ENCODE measurements at regions not wholly inside any gene's neighbourhood (a gene's known extent, or its start where the extent isn't known, plus 50 kb on each side); places are given as distances from the start of the nearest gene placed in this dataset.
"Not testable (repeated sequence)": the region's sequence is repeated elsewhere in the genome, so short reads cannot be mapped to it uniquely, and the experiment has no call there.

- H3K4me1 ChIP-seq (ENCODE audit: insufficient read depth, low read length): no peaks in the 10 kb centered on the region
- H3K36me3 ChIP-seq (ENCODE audit: insufficient read depth, low read length): no peaks in the 10 kb centered on the region
- H3K9me3 ChIP-seq (ENCODE audit: control insufficient read depth, insufficient read depth, low read length): no peaks in the 10 kb centered on the region
- H3K9ac ChIP-seq (ENCODE audit: low read depth, low read length): no peak overlapping the region
Observed at GRCh38 chr4:149910604-149911350, 95.1 kb upstream of the IQCM start.

DNA sequence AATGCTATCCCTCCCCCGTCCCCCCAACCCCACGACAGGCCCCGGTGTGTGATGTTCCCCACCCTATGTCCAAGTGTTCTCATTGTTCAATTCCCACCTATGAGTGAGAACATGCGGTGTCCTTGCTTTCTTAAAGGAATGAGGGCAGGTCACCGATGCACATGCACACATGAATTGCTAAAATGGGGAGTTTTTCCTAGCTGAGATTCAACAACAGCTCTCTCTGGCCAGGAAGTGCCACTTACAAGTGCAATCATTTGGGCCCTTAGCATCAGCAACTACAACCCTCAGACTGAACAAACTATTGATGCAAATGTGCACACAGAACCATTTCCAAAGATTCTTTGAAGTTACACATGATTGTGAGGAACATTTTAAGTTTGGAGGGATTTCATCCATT, 95.7 kb upstream of the IQCM start:
- Histone ChIP-seq H3K9me3 (ENCODE audit: control insufficient read depth, insufficient read depth, low read length) (no peaks in the 10 kb centered on the region), H3K36me3 (ENCODE audit: insufficient read depth, low read length) (no peaks in the 10 kb centered on the region), H3K9ac (ENCODE audit: low read depth, low read length) (no peak overlapping the region), H3K4me1 (ENCODE audit: insufficient read depth, low read length) (no peaks in the 10 kb centered on the region)

DNA sequence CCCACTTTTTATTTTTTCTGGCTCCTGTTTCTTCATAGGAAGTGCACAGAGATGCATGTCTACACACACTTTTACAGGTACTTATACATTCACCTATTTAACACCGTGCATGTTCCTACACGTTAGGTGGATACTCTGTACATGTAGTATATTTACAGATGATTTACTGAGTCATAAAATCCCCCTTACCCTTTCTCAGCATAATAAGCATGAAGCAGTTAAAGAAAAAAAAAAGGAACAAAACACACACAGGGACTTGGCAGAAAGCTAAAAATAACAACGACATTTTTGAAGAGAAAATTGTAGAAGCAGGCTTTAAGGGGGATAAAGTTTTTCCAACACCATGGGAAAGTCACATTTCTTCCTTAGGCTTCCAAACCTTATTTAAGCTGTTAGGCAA, 96.4 kb upstream of the IQCM start:
- Histone ChIP-seq H3K4me1 (ENCODE audit: insufficient read depth, low read length) (no peaks in the 10 kb centered on the region), H3K9me3 (ENCODE audit: control insufficient read depth, insufficient read depth, low read length) (no peaks in the 10 kb centered on the region), H3K36me3 (ENCODE audit: insufficient read depth, low read length) (no peaks in the 10 kb centered on the region), H3K9ac (ENCODE audit: low read depth, low read length) (no peak overlapping the region)

DNA sequence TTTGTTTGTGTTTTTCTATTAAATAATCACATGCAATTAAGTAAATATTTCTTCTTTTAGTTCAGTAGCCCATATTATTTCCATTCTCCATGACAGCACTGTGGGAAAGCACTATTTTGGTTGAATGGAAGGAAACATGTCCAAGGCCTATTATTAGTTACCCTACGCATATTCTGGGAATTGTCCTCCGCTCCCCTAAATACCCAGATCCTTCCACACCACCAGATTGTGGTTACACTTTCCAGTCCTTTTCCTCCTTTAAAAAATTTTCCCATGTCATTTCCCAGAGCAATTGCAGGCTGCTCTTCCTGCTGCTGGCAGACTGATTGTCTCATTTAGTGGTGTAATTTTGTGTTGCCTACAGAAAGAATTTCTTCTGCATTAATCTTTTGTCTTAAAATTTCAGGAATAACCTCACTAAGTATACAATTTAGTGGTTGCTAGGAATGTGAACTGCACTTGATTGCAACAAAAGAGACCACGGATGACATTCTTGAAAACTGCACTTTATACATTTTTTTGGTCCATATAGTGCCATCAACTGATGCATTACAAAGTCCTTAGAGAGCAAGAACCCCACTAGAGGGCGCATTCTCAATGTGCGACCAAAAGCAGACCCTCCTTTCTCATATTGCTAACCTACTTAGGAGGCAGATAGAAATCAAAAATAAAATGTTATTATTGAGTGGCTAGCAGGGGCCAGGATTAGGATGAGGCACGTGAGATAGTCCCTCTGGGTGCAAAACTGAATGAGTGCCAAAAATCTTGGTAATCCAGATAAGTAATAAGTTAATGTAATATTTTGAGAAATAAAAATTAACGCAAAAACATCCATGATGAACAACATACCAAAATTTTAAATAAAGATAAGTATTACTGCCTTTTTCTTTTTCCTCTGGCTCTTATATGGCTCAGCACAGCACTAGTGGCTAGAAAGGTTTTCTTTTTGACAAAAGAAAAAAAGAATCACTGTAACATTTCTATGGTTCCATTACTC, 98.8 kb upstream of the IQCM start:
- H3K36me3 ChIP-seq (ENCODE audit: insufficient read depth, low read length): no peaks in the 10 kb centered on the region
- H3K9ac ChIP-seq (ENCODE audit: low read depth, low read length): no peak overlapping the region

DNA sequence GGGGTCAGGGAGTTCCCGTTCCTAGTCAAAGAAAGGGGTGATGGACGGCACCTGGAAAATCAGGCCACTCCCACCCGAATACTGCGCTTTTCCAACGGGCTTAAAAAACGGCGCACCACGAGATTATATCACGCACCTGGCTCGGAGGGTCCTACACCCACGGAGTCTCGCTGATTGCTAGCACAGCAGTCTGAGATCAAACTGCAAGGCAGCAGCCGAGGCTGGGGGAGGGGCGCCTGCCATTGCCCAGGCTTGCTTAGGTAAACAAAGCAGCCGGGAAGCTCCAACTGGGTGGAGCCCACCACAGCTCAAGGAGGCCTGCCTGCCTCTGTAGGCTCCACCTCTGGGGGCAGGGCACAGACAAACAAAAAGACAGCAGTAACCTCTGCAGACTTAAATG, 100.1 kb upstream of the IQCM start:
- H3K9me3 ChIP-seq (ENCODE audit: control insufficient read depth, insufficient read depth, low read length); H3K4me1 ChIP-seq (ENCODE audit: insufficient read depth, low read length); H3K36me3 ChIP-seq (ENCODE audit: insufficient read depth, low read length): not testable (repeated sequence)
- peak overlapping the region; percentile 34; the same call in 1 of the 2 replicates for H3K9ac ChIP-seq (ENCODE audit: low read depth, low read length)

More for the DNA sequence above, 98.8 kb upstream of the IQCM start:
- Histone ChIP-seq H3K9me3 (ENCODE audit: control insufficient read depth, insufficient read depth, low read length) (no peaks in the 10 kb centered on the region), H3K4me1 (ENCODE audit: insufficient read depth, low read length) (no peaks in the 10 kb centered on the region)

GRCh38 chr4:149923736-149924135, 108.1 kb upstream of the IQCM start:
- Histone ChIP-seq H3K9ac (ENCODE audit: low read depth, low read length) (no peak overlapping the region), H3K36me3 (ENCODE audit: insufficient read depth, low read length) (no peaks in the 10 kb centered on the region), H3K4me1 (ENCODE audit: insufficient read depth, low read length) (no peaks in the 10 kb centered on the region), H3K9me3 (ENCODE audit: control insufficient read depth, insufficient read depth, low read length) (no peaks in the 10 kb centered on the region)

GRCh38 chr4:149927514-149927913, 111.9 kb upstream of the IQCM start:
- H3K9ac ChIP-seq (ENCODE audit: low read depth, low read length): no peak overlapping the region
- no peaks in the 10 kb centered on the region for H3K36me3 ChIP-seq (ENCODE audit: insufficient read depth, low read length)
- H3K4me1 ChIP-seq (ENCODE audit: insufficient read depth, low read length): no peaks in the 10 kb centered on the region
- H3K9me3 ChIP-seq (ENCODE audit: control insufficient read depth, insufficient read depth, low read length): no peaks in the 10 kb centered on the region

DNA sequence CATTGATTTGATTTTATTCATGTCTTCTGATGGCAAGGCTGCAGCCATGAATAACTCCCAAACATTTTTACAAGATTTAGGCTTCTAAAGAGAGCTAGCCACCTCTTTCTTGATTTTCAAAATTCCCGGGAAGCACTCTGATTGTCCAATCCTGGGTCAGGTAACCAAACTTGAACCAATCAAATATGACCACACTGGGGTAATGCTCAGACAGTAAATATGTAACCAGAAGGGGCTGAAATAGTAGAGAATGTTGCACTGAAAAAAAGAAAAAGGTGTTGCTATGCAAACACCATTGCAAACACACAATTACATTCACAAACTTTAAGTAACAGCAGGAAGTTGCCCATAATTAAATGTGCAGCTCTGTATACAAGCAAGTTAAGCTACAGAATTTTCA, 112.9 kb upstream of the IQCM start:
- H3K36me3 ChIP-seq (ENCODE audit: insufficient read depth, low read length): no peaks in the 10 kb centered on the region

GRCh38 chr4:149931431-149931830, 115.8 kb upstream of the IQCM start:
- Histone ChIP-seq H3K9ac (ENCODE audit: low read depth, low read length) (no peak overlapping the region), H3K9me3 (ENCODE audit: control insufficient read depth, insufficient read depth, low read length) (no peaks in the 10 kb centered on the region), H3K4me1 (ENCODE audit: insufficient read depth, low read length) (no peaks in the 10 kb centered on the region), H3K36me3 (ENCODE audit: insufficient read depth, low read length) (no peaks in the 10 kb centered on the region)

More for the DNA sequence above, 112.9 kb upstream of the IQCM start:
- Histone ChIP-seq H3K9me3 (ENCODE audit: control insufficient read depth, insufficient read depth, low read length) (no peaks in the 10 kb centered on the region), H3K4me1 (ENCODE audit: insufficient read depth, low read length) (no peaks in the 10 kb centered on the region), H3K9ac (ENCODE audit: low read depth, low read length) (no peak overlapping the region)

GRCh38 chr4:149932188-149932587, 116.5 kb upstream of the IQCM start:
- no peak overlapping the region for H3K9ac ChIP-seq (ENCODE audit: low read depth, low read length)
- H3K9me3 ChIP-seq (ENCODE audit: control insufficient read depth, insufficient read depth, low read length): no peaks in the 10 kb centered on the region
- no peaks in the 10 kb centered on the region for H3K36me3 ChIP-seq (ENCODE audit: insufficient read depth, low read length)
- no peaks in the 10 kb centered on the region for H3K4me1 ChIP-seq (ENCODE audit: insufficient read depth, low read length)

DNA sequence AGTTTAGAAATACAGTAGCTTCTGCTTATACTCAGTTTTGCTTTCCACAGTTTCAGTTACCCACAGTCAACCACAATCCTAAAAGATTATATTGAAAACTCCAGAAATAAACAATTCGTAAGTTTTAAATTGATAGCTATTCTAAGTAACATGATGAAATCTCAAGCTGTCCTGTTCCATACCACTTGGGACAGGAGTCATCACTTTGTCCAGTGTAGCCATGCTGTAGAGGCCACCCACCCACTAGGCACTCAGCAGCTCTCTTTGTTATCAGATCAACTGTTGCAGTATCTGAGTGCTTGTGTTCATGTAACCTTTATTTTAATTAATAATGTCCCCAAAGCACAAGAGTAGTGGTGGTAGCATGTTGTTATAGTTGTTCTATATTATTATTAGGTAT, 117.5 kb upstream of the IQCM start:
- no peak overlapping the region for H3K9ac ChIP-seq (ENCODE audit: low read depth, low read length)
- no peaks in the 10 kb centered on the region for H3K4me1 ChIP-seq (ENCODE audit: insufficient read depth, low read length)
- no peaks in the 10 kb centered on the region for H3K36me3 ChIP-seq (ENCODE audit: insufficient read depth, low read length)
- no peaks in the 10 kb centered on the region for H3K9me3 ChIP-seq (ENCODE audit: control insufficient read depth, insufficient read depth, low read length)

- Histone ChIP-seq H3K9me3 (ENCODE audit: control insufficient read depth, insufficient read depth, low read length) (no peaks in the 10 kb centered on the region), H3K36me3 (ENCODE audit: insufficient read depth, low read length) (no peaks in the 10 kb centered on the region), H3K9ac (ENCODE audit: low read depth, low read length) (no peak overlapping the region), H3K4me1 (ENCODE audit: insufficient read depth, low read length) (no peaks in the 10 kb centered on the region)
Observed at GRCh38 chr4:149933883-149934282, 118.2 kb upstream of the IQCM start.

GRCh38 chr4:149949381-149949780, 128.9 kb upstream of the DCLK2 start:
- no peaks in the 10 kb centered on the region for H3K4me1 ChIP-seq (ENCODE audit: insufficient read depth, low read length)
- H3K36me3 ChIP-seq (ENCODE audit: insufficient read depth, low read length): no peaks in the 10 kb centered on the region
- no peaks in the 10 kb centered on the region for H3K9me3 ChIP-seq (ENCODE audit: control insufficient read depth, insufficient read depth, low read length)
- H3K9ac ChIP-seq (ENCODE audit: low read depth, low read length): no peak overlapping the region

- Histone ChIP-seq H3K9ac (ENCODE audit: low read depth, low read length) (no peak overlapping the region), H3K4me1 (ENCODE audit: insufficient read depth, low read length) (no peaks in the 10 kb centered on the region), H3K9me3 (ENCODE audit: control insufficient read depth, insufficient read depth, low read length) (no peaks in the 10 kb centered on the region), H3K36me3 (ENCODE audit: insufficient read depth, low read length) (no peaks in the 10 kb centered on the region)
Observed at GRCh38 chr4:149951152-149951900, 126.9 kb upstream of the DCLK2 start.

Data from ES-I3 (cell line).